Activated CD4-positive, alpha-beta memory T cell treated with anti-CD3 and anti-CD28 coated beads, Interleukin-2, amount 10 ng/mL, durations not matched to agents 7 days and 5 days (primary cell): ENCODE measurements at regions not wholly inside any gene's neighbourhood (a gene's known extent, or its start where the extent isn't known, plus 50 kb on each side); places are given as distances from the start of the nearest gene placed in this dataset.
"Not testable (repeated sequence)": the region's sequence is repeated elsewhere in the genome, so short reads cannot be mapped to it uniquely, and the experiment has no call there.

Experiments used
- CTCF ChIA-PET: fragments of 350-600 bp; sonication (Branson Sonifier 250); formaldehyde crosslinking; loops from one replicate; lab custom pipeline; 2021; ENCODE audit warnings: antibody characterized with exemption, inconsistent platforms; lab: Charles Lee
- POLR2A ChIA-PET: fragments of 350-600 bp; sonication (Branson Sonifier 250); formaldehyde crosslinking; loops from one replicate; lab custom pipeline; 2021; ENCODE audit warnings: antibody characterized with exemption; lab: Charles Lee
- DNase-seq: peaks from one replicate; pipeline ENCODE4 v3.0.0-alpha.2; 2020
- H3K27ac Mint-ChIP-seq: one replicate; pipeline ENCODE4 v1.8.0; 2021; ENCODE audit warnings: mild to moderate bottlenecking, mixed read lengths
- H3K27me3 Mint-ChIP-seq: one replicate; pipeline ENCODE4 v1.8.0; 2021; ENCODE audit warnings: mixed read lengths
- H3K36me3 Mint-ChIP-seq: one replicate; pipeline ENCODE4 v1.8.0; 2021; ENCODE audit warnings: low read depth, mixed read lengths
- H3K4me1 Mint-ChIP-seq: one replicate; pipeline ENCODE4 v1.8.0; 2021; ENCODE audit warnings: mixed read lengths
- H3K4me3 Mint-ChIP-seq: one replicate; pipeline ENCODE4 v1.8.0; 2021; ENCODE audit warnings: mild to moderate bottlenecking, mixed read lengths
- H3K9me3 Mint-ChIP-seq: one replicate; pipeline ENCODE4 v1.8.0; 2021; ENCODE audit warnings: mixed read lengths

DNA sequence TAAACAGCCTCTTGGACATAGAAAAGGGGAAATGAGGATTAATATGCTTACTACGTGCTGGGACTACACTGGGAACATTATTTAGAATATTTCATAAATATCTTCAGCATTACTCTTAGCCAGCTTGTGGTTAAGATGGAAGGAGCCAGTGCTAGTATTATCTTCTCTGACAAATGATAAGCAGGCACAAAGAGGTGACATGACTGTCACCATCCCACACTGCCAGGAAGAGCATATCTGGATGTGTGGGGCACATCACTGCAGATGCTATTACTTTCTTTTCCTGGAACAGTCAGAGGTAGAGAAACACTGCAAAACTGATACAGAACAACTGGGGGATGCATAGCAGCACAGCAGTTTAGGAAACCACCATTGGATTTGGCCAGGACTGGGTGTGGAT lies 281.0 kb upstream of the TNC start:
- Mint-ChIP-seq H3K36me3 (no peaks in the 10 kb centered on the region), H3K4me3 (no peak overlapping the region), H3K27ac (no peak overlapping the region), H3K4me1 (no peaks in the 10 kb centered on the region), H3K9me3 (no peaks in the 10 kb centered on the region), H3K27me3 (no peaks in the 10 kb centered on the region)
- DNase-seq: no peak
- CTCF ChIA-PET: no interaction called here
- POLR2A ChIA-PET: no interaction called here

DNA sequence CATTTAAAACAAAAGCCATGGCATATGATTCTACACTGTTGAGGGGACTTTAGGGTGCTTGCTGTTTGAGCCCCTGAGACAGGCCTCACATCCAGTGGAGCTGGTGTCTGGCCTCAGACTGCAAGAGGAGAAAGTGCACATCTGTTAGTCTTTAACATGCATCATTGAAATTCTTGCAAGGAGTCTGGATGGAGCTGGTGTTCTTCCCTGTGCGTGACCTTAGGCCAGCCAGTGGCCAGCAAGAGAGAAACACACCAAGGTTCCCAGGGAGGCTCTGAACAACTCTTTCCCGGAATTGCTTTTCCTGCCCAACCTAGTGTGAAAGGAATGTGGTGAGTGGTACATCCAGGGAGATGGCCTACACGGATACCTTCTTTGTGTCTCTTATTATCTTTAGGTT lies 282.8 kb upstream of the TNC start:
- Mint-ChIP-seq H3K27ac (no peak overlapping the region), H3K9me3 (no peaks in the 10 kb centered on the region), H3K27me3 (no peaks in the 10 kb centered on the region), H3K4me1 (no peaks in the 10 kb centered on the region), H3K36me3 (no peaks in the 10 kb centered on the region), H3K4me3 (no peak overlapping the region)
- CTCF ChIA-PET: no interaction called here
- POLR2A ChIA-PET: no interaction called here
- no peak for DNase-seq

DNA sequence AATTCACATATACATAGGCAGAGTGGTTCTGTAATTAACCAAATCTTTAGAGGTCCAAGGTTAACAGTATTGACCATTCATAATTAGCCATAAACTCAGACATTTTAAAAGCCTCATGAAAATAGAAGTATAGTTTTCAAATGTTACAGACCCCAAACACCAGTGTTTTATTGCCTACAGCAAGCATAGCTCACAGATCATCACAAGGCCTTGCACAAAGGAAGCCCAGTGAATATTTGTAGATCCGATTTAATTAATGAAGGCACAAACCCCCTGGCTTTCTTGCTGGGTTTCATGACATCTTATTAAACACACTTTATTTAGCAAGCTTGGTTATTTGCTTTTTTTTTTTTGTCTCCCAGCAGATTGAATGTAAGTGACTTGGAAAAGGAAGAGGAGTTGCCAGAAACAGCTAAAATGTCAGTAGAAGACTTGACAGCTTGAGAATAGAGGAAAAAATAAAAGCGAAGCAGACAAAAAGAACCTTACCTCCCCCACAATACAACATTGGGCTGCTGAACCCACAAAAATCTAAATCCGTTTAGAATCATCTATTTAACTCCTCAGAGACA lies 283.9 kb upstream of the TNC start:
- ChIA-PET CTCF (no interaction called here), POLR2A (no interaction called here)
- no peak for DNase-seq
- Mint-ChIP-seq H3K4me1 (no peaks in the 10 kb centered on the region), H3K36me3 (no peaks in the 10 kb centered on the region), H3K4me3 (no peak overlapping the region), H3K9me3 (no peaks in the 10 kb centered on the region), H3K27ac (no peak overlapping the region), H3K27me3 (no peaks in the 10 kb centered on the region)

DNA sequence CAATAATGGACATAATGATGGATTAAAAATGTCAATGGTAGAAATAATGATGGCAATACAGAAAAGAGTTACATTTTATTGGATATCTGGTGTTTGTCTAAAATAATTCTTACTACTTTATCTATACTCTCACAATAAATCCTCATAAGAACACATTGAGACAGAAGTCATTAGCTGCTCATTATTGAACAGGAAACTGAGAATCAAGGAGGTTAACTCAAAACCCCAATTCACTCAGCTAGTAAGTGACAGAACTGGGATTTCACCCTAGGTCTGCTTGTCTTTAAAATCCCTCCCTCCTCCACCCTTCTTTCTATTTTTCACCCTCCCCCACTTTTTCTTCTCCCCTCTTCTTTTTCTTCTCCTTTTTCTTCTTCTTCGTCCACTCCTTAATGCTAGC lies 285.8 kb upstream of the TNC start:
- Mint-ChIP-seq H3K4me1 (no peaks in the 10 kb centered on the region), H3K9me3 (no peaks in the 10 kb centered on the region), H3K27me3 (peaks cover 3% of the 10 kb centered on the region), H3K27ac (no peak overlapping the region), H3K4me3 (no peak overlapping the region), H3K36me3 (no peaks in the 10 kb centered on the region)
- CTCF ChIA-PET: no interaction called here
- no peak for DNase-seq
- POLR2A ChIA-PET: no interaction called here

DNA sequence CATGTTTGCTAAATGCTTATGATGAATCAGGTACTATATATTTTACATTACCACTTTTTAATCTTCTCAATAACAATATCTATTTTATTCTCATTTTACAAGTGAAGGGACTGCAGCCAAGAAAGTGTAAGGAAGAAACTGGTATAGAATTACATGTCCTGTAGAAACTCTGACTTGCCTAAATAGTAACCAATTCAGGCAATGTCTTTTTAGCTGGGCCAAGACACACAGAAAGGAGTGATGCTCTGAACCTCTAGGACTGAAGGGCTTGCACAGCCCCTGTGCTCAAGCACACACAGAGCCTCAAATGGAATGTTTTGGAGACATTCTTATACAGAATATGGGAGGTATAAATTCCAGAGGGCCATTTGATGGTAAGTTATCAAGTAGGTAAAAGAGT lies 286.4 kb upstream of the TNC start:
- ChIA-PET CTCF (no interaction called here), POLR2A (no interaction called here)
- Mint-ChIP-seq H3K4me1 (no peaks in the 10 kb centered on the region), H3K4me3 (no peak overlapping the region), H3K27me3 (peaks cover 5% of the 10 kb centered on the region), H3K9me3 (no peaks in the 10 kb centered on the region), H3K27ac (no peak overlapping the region), H3K36me3 (no peaks in the 10 kb centered on the region)
- DNase-seq: no peak

DNA sequence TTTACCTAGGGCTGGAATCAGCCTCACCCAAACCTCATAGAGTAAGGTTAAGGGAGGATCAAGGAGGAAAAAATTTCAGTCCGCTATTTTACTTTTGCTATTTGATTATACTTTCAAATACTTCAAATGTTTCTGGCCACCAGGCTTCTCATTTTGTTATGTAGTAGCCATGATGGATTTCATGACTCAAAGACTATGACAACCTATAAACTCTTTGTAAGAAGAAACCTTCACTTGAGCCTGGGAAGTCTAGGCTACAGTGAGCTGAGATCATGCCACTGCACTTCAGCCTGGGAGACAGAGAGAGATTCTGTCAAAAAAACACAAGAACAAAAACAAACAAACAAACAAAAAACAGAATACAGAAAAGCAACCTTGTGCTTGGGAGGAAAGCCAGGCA lies 293.6 kb upstream of the TNC start:
- ChIA-PET CTCF (no interaction called here), POLR2A (no interaction called here)
- Mint-ChIP-seq H3K9me3 (no peaks in the 10 kb centered on the region), H3K27ac (no peak overlapping the region), H3K27me3 (peaks cover 12% of the 10 kb centered on the region), H3K36me3 (no peaks in the 10 kb centered on the region), H3K4me3 (no peak overlapping the region), H3K4me1 (no peaks in the 10 kb centered on the region)
- no peak for DNase-seq

DNA sequence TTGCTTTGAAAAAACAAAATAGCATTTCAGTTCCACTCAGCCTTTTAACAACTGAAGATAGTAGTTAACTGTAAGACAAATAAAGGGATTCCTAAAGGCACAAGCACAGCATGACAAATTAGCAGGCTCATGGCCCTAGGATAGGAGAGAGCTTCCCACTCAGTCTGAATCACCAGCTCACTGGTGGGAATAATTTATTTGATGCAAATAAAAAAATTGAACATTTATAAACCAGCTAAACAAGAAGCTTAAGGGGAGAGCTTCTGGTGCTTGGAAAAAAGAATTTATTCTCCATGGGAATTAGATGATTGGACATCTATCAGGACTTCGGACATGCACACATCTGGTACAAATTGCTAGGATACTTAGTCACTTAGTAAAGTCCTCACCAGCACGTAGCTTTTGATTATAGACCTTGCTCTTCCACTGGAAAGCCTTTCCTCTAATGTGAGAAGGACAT lies 294.1 kb upstream of the TNC start:
- Mint-ChIP-seq H3K4me1 (no peaks in the 10 kb centered on the region), H3K36me3 (no peaks in the 10 kb centered on the region), H3K4me3 (no peak overlapping the region), H3K9me3 (no peaks in the 10 kb centered on the region), H3K27ac (no peak overlapping the region), H3K27me3 (peaks cover 12% of the 10 kb centered on the region)
- POLR2A ChIA-PET: no interaction called here
- CTCF ChIA-PET: no interaction called here
- DNase-seq: no peak

DNA sequence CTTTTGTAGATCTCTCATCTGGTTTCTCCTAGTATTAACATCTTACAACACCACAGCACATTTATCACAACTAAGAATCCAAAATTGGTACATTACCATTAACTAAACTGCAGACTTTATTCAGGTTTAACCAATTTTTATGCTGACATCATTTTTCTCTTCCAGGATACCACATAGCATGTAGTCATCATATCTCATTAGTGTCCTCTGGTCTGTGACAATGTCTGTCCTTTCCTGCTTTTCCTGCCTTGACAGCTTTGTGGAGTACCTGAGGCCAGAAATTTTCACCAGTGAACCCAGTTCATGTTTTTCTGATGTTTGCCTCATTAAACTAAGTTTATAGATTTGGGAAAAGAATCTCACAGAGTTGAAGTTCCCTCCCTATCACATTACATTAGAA lies 294.7 kb upstream of the TNC start:
- no peaks in the 10 kb centered on the region for H3K36me3 Mint-ChIP-seq
- no peak overlapping the region for H3K4me3 Mint-ChIP-seq
- CTCF ChIA-PET: no interaction called here
- POLR2A ChIA-PET: no interaction called here
- no peak for DNase-seq
- no peaks in the 10 kb centered on the region for H3K9me3 Mint-ChIP-seq
- peaks cover 12% of the 10 kb centered on the region for H3K27me3 Mint-ChIP-seq
- H3K27ac Mint-ChIP-seq: no peak overlapping the region
- H3K4me1 Mint-ChIP-seq: no peaks in the 10 kb centered on the region

DNA sequence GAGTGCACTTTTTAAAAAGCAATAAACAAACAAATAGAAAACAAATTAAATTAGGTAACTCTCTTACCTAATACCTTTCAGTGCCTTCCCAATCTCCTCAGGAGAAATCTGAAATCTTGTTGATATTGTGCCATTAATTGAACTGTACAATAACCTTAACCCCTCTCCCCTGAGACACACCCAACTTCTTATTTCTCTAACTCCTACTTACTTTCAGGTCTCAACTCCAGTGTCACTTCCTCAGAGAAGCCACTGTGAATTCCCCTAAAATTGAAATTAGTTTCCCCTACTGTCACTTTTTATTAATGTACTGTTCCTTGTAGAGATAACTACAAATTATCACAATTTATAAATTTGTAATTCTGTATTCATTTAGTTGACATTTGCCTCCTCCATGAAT lies 295.3 kb upstream of the TNC start:
- ChIA-PET POLR2A (no interaction called here), CTCF (no interaction called here)
- Mint-ChIP-seq H3K4me3 (no peak overlapping the region), H3K4me1 (no peaks in the 10 kb centered on the region), H3K27ac (no peak overlapping the region), H3K9me3 (no peaks in the 10 kb centered on the region), H3K27me3 (peaks cover 12% of the 10 kb centered on the region), H3K36me3 (no peaks in the 10 kb centered on the region)
- no peak for DNase-seq

DNA sequence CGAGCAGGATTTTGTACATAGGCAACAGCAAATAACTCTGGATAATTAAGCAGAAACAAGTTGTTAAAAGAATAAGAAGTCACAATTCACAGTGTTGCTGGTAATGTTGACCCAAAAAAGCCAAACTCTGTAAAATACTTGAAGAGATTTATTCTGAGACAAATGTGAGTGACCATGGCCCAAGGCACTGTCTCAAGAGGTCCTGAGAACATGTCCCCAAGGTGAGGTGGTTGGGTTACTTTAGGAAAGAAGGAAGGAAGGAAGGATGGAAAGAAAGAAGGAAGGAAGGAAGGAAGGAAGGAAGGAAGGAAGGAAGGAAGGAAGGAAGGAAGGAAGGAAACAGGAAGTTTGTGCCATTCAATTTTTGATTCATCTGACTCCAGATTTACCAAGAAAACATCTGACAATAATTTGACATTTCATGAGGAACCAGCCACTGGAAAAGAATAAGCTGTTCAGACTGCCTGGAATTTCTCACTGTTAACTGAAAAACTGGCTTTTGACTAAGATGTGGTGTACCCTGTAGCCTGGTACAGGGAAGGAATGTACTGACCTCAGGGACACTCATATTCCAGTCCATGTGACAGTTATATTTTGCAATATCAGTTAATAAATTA lies 295.9 kb upstream of the TNC start:
- ChIA-PET POLR2A (no interaction called here), CTCF (no interaction called here)
- DNase-seq: no peak
- H3K4me1 Mint-ChIP-seq: no peaks in the 10 kb centered on the region
- H3K27ac Mint-ChIP-seq: no peak overlapping the region
- H3K27me3 Mint-ChIP-seq: peaks cover 8% of the 10 kb centered on the region
- H3K9me3 Mint-ChIP-seq: no peaks in the 10 kb centered on the region
- no peaks in the 10 kb centered on the region for H3K36me3 Mint-ChIP-seq
- H3K4me3 Mint-ChIP-seq: no peak overlapping the region

DNA sequence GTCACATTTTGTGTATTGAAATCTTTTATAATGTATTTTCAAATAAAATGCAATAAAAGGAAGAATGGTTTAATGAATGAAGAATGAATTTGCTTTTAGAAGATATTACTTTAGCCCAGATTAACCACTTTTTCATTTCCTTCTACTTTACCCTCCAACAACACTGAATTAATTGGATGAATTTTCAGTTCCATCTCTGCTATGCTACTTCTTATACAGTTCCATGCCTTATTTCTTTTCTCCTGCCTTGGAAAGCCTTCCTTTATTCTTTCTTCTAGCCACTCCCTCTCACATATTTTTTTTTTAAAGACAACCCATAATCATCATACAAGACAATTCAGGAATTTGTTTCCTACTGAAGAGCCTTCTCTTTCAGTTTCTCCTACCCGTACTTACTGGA lies 296.6 kb upstream of the TNC start:
- H3K4me1 Mint-ChIP-seq: no peaks in the 10 kb centered on the region
- POLR2A ChIA-PET: no interaction called here
- H3K36me3 Mint-ChIP-seq: no peaks in the 10 kb centered on the region
- CTCF ChIA-PET: no interaction called here
- no peak for DNase-seq
- peaks cover 7% of the 10 kb centered on the region for H3K27me3 Mint-ChIP-seq
- H3K9me3 Mint-ChIP-seq: no peaks in the 10 kb centered on the region
- no peak overlapping the region for H3K4me3 Mint-ChIP-seq
- H3K27ac Mint-ChIP-seq: no peak overlapping the region

DNA sequence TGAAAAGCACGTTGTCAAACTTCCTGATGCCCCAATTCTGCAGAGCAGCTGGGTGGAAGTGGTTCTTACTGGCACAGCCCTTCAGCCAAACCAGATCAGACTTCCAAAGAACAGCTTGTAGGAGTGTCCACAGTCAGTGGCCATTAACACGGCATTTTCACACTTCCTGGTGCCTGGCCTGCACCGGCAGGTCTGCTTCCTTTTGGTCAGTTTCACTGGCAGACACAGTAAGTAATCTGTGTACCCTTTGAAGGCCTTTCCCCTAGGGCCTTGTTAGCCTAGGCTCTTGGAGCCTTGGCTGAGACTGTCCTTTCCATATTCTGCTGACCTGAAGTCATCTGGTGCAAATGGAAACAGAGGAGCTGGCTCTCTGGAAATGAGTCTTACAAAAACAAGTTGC lies 297.5 kb upstream of the TNC start:
- H3K4me3 Mint-ChIP-seq: no peak overlapping the region
- no peaks in the 10 kb centered on the region for H3K36me3 Mint-ChIP-seq
- DNase-seq: no peak
- no peaks in the 10 kb centered on the region for H3K4me1 Mint-ChIP-seq
- ChIA-PET POLR2A (no interaction called here), CTCF (no interaction called here)
- H3K9me3 Mint-ChIP-seq: no peaks in the 10 kb centered on the region
- no peak overlapping the region for H3K27ac Mint-ChIP-seq
- peaks cover 7% of the 10 kb centered on the region for H3K27me3 Mint-ChIP-seq

DNA sequence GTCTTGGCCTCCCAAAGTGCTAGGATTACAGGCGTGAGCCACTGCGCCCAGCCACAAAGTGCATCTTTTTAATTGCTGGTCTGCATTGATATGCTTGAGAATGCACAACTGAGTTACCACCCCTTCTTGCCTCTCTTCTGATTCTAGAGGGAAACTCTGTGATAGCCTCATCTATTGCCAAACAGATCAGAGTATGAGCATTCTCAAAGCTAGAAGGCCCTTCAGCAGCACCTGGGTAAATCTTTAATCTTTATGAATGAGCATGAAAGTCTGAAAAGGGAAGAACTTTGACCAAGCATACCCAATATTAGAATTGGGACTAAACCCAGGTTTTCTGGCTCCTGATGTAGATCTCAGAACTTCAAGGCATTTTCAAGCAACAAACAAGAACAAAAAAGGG lies 298.3 kb upstream of the TNC start:
- peaks cover 2% of the 10 kb centered on the region for H3K9me3 Mint-ChIP-seq
- ChIA-PET CTCF (no interaction called here), POLR2A (no interaction called here)

DNA sequence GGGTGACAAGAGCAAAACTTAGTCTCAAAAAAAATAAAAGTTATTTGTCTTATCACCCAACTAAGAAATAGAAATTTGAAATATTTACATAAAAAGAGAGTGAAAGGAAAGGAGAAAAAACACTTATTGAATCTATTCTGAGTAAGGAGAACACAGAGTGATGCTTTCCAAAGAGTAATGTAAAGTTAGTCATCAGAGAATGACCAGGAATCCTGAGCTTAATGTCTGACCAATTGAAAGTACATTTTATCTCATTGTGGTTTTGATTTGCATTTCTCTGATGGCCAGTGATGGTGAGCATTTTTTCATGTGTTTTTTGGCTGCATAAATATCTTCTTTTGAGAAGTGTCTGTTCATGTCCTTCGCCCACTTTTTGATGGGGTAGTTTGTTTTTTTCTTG lies 300.2 kb upstream of the TNC start:
- H3K36me3 Mint-ChIP-seq, DNase-seq, CTCF ChIA-PET, H3K9me3 Mint-ChIP-seq, POLR2A ChIA-PET, H3K4me3 Mint-ChIP-seq, H3K27me3 Mint-ChIP-seq, H3K4me1 Mint-ChIP-seq, H3K27ac Mint-ChIP-seq: not testable (repeated sequence)

More for the DNA sequence above, 298.3 kb upstream of the TNC start:
- no peak overlapping the region for H3K4me3 Mint-ChIP-seq
- DNase-seq: no peak
- H3K27me3 Mint-ChIP-seq: peaks cover 7% of the 10 kb centered on the region
- H3K27ac Mint-ChIP-seq: no peak overlapping the region
- H3K36me3 Mint-ChIP-seq: no peaks in the 10 kb centered on the region
- no peaks in the 10 kb centered on the region for H3K4me1 Mint-ChIP-seq
